Astrocyte (in vitro differentiated cells and primary cell): ENCODE measurements at regions not wholly inside any gene's neighbourhood (a gene's known extent, or its start where the extent isn't known, plus 50 kb on each side); places are given as distances from the start of the nearest gene placed in this dataset.

Experiments used
- CTCF ChIP-seq: IDR thresholded peaks from 2 replicates; pipeline ENCODE4 v1.5.1; 2011; ENCODE audit warnings: low read depth, mild to moderate bottlenecking, inconsistent platforms, low read length, moderate library complexity; ENCODE audit not compliant: insufficient read depth
- EZH2 ChIP-seq: IDR thresholded peaks from 2 replicates; pipeline ENCODE4 v1.6.1; 2012; ENCODE audit warnings: mild to moderate bottlenecking, low read length, inconsistent platforms; ENCODE audit not compliant: insufficient read depth

- no peak for TF ChIP-seq CTCF
- TF ChIP-seq EZH2: no peak
Measured at GRCh38 chr7:22882106-22882505, 59.5 kb upstream of the TOMM7 start.
